A549 (cell line): ENCODE measurements at regions not wholly inside any gene's neighbourhood (a gene's known extent, or its start where the extent isn't known, plus 50 kb on each side); places are given as distances from the start of the nearest gene placed in this dataset.

ENCODE experiments used
- ATAC-seq, 2 experiments: fragments of 200-7000 bp in 1 of 2; fragments of >200 bp in 1 of 2; cut with Nextera tagmentation in 1 of 2; cut with Tn5 transposase in 1 of 2; 3 replicates each; pipeline versions ENCODE4 v1.8.0 to v1.9.1; 2018 to 2020; ENCODE audit warnings: mild to moderate bottlenecking in 1 of 2, moderate library complexity in 1 of 2
- CTCF ChIA-PET: fragments of 300-600 bp; sonication (Branson Sonifier 250); formaldehyde crosslinking; extraction: SDS; loops from one replicate; lab custom pipeline; 2021; ENCODE audit warnings: antibody characterized with exemption, inconsistent platforms; lab: Yijun Ruan, JAX
- POLR2A ChIA-PET: fragments of 350-600 bp; formaldehyde crosslinking; extraction: SDS; loops from one replicate; lab custom pipeline; 2021; ENCODE audit warnings: antibody characterized with exemption, inconsistent platforms; lab: Yijun Ruan, JAX
- DNase-seq, 2 experiments: peaks; one replicate each; pipeline versions ENCODE4 v3.0.0 to v3.0.0-alpha.2; 2011 to 2016; ENCODE audit warnings: low read depth in 1 of 2, low spot score in 1 of 2
- FAIRE-seq: peaks from 2 replicates; lab custom pipeline; 2011; peaks lifted over from hg19 to GRCh38; lab: Jason Lieb, UNC
- H3K27ac ChIP-seq, 2 experiments: fragments of >200 bp; sonication (Bioruptor Twin); formaldehyde crosslinking; 3 replicates each; pipeline ENCODE4 v1.5.1; 2016 to 2017
- H3K4me1 ChIP-seq: fragments of >200 bp; sonication (Bioruptor Twin); formaldehyde crosslinking; 3 replicates; pipeline ENCODE4 v1.6.1; 2016
- H3K4me2 ChIP-seq: fragments of >200 bp; sonication (Bioruptor Twin); formaldehyde crosslinking; 3 replicates; pipeline ENCODE4 v1.6.1; 2016
- H3K4me3 ChIP-seq: fragments of >200 bp; sonication (Bioruptor Twin); formaldehyde crosslinking; 3 replicates; pipeline ENCODE4 v1.5.1; 2016
- H3K9me3 ChIP-seq: fragments of >200 bp; sonication (Bioruptor Twin); formaldehyde crosslinking; 3 replicates; pipeline ENCODE4 v1.6.1; 2016
- CEBPB ChIP-seq, 2 experiments: fragments of >200 bp in 1 of 2; sonication (Bioruptor Twin) in 1 of 2; formaldehyde crosslinking in 1 of 2; IDR thresholded peaks; 2 replicates each; pipeline ENCODE4 v1.6.1; 2012 to 2016
- CTCF ChIP-seq: fragments of >200 bp; sonication (Bioruptor Twin); formaldehyde crosslinking; IDR thresholded peaks from 3 replicates; pipeline ENCODE4 v1.5.1; 2016
- E2F6 ChIP-seq: IDR thresholded peaks from 2 replicates; pipeline ENCODE4 v1.6.1; 2012; ENCODE audit warnings: low read depth, borderline replicate concordance
- FOSB ChIP-seq: fragments of 250-450 bp; sonication (Bioruptor Pico); IDR thresholded peaks from 2 replicates; pipeline ENCODE4 v1.5.0; 2020; ENCODE audit warnings: mild to moderate bottlenecking, moderate library complexity
- FOSL2 ChIP-seq, 2 experiments: fragments of 450-650 bp in 1 of 2; fragments of >200 bp in 1 of 2; sonication (Bioruptor Twin) in 1 of 2; formaldehyde crosslinking; IDR thresholded peaks; 2 replicates each; pipeline versions ENCODE4 v1.5.0 to v1.6.1; 2016 to 2020; ENCODE audit warnings: mild to moderate bottlenecking in 1 of 2, moderate library complexity in 1 of 2
- HDAC2 ChIP-seq: fragments of 200-600 bp; sonication (generic); IDR thresholded peaks from 2 replicates; pipeline ENCODE4 v1.6.1; 2016
- HOXA7 ChIP-seq: fragments of 250-450 bp; sonication (Bioruptor Pico); IDR thresholded peaks from 2 replicates; pipeline ENCODE4 v1.5.0; 2020; ENCODE audit warnings: mild to moderate bottlenecking, moderate library complexity
- KDM1A ChIP-seq: fragments of 200-600 bp; sonication (generic); IDR thresholded peaks from 2 replicates; pipeline ENCODE4 v1.6.1; 2016; ENCODE audit warnings: low read depth, mild to moderate bottlenecking
- MAZ ChIP-seq: fragments of 150-350 bp; IDR thresholded peaks from 2 replicates; pipeline ENCODE4 v1.6.1; 2014; ENCODE audit warnings: antibody characterized with exemption, low read depth, low read length, borderline replicate concordance
- NPAS2 ChIP-seq: fragments of 250-450 bp; sonication (Bioruptor Pico); IDR thresholded peaks from 2 replicates; pipeline ENCODE4 v1.8.0; 2022; ENCODE audit warnings: mild to moderate bottlenecking, moderate library complexity, borderline replicate concordance
- PHF8 ChIP-seq: fragments of 200-600 bp; sonication (generic); IDR thresholded peaks from 2 replicates; pipeline ENCODE4 v1.6.1; 2016; ENCODE audit warnings: low read depth, mild to moderate bottlenecking, antibody characterized with exemption, moderate library complexity, borderline replicate concordance
- RARB ChIP-seq: fragments of 250-450 bp; sonication (Bioruptor Pico); IDR thresholded peaks from 2 replicates; pipeline ENCODE4 v1.8.0; 2021; ENCODE audit warnings: mild to moderate bottlenecking, moderate library complexity
- SMC3 ChIP-seq: fragments of >200 bp; sonication (Bioruptor Twin); formaldehyde crosslinking; IDR thresholded peaks from 3 replicates; pipeline ENCODE4 v1.6.1; 2018; ENCODE audit warnings: inconsistent platforms
- SREBF2 ChIP-seq: fragments of 450-650 bp; IDR thresholded peaks from 2 replicates; pipeline ENCODE4 v1.6.1; 2014; ENCODE audit warnings: mild to moderate bottlenecking, moderate library complexity
- TP53 ChIP-seq: fragments of 250-450 bp; sonication (Bioruptor Pico); IDR thresholded peaks from 2 replicates; pipeline ENCODE4 v1.5.0; 2021; ENCODE audit warnings: mild to moderate bottlenecking, moderate library complexity
- WGBS: methylation state at CpG from one replicate; pipeline ENCODE4 v1.1.6; 2017; ENCODE audit errors: missing lambda C conversion rate; 5-methylcytosine and 5-hydroxymethylcytosine counted together
- TF ChIP-seq, protein P1 (sequence below): IDR thresholded peaks from 2 replicates; pipeline ENCODE4 v1.6.1; 2012
- TF ChIP-seq, protein P2 (sequence below): fragments of 200-600 bp; sonication (generic); IDR thresholded peaks from 2 replicates; pipeline ENCODE4 v1.6.1; 2016; ENCODE audit warnings: antibody characterized with exemption, mild to moderate bottlenecking, moderate library complexity
- TF ChIP-seq, protein P3 (sequence below): IDR thresholded peaks from 2 replicates; pipeline ENCODE4 v1.6.1; 2012

- Histone ChIP-seq H3K4me1 (no peaks in the 10 kb centered on the region), H3K4me3 (no peak overlapping the region), H3K9me3 (no peaks in the 10 kb centered on the region), H3K27ac (no peak overlapping the region), H3K4me2 (no peak overlapping the region)
- FAIRE-seq (no peak), DNase-seq (no peak), ATAC-seq (no peak)
- CTCF ChIA-PET = no interaction called here
- TF ChIP-seq FOSL2 (IDR thresholded peaks at IDR 0.05) = no peak
- no peak for TF ChIP-seq FOSL2 (CRISPR knock-in tag; IDR thresholded peaks at IDR 0.05)
- no peak for TF ChIP-seq NPAS2 (CRISPR knock-in tag)
- TF ChIP-seq, protein P1, sequence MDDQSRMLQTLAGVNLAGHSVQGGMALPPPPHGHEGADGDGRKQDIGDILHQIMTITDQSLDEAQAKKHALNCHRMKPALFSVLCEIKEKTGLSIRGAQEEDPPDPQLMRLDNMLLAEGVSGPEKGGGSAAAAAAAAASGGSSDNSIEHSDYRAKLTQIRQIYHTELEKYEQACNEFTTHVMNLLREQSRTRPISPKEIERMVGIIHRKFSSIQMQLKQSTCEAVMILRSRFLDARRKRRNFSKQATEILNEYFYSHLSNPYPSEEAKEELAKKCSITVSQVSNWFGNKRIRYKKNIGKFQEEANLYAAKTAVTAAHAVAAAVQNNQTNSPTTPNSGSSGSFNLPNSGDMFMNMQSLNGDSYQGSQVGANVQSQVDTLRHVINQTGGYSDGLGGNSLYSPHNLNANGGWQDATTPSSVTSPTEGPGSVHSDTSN = no peak
- TF ChIP-seq FOSB (CRISPR knock-in tag) = no peak
- no peak for TF ChIP-seq RARB (CRISPR knock-in tag)
- TF ChIP-seq, protein P2, sequence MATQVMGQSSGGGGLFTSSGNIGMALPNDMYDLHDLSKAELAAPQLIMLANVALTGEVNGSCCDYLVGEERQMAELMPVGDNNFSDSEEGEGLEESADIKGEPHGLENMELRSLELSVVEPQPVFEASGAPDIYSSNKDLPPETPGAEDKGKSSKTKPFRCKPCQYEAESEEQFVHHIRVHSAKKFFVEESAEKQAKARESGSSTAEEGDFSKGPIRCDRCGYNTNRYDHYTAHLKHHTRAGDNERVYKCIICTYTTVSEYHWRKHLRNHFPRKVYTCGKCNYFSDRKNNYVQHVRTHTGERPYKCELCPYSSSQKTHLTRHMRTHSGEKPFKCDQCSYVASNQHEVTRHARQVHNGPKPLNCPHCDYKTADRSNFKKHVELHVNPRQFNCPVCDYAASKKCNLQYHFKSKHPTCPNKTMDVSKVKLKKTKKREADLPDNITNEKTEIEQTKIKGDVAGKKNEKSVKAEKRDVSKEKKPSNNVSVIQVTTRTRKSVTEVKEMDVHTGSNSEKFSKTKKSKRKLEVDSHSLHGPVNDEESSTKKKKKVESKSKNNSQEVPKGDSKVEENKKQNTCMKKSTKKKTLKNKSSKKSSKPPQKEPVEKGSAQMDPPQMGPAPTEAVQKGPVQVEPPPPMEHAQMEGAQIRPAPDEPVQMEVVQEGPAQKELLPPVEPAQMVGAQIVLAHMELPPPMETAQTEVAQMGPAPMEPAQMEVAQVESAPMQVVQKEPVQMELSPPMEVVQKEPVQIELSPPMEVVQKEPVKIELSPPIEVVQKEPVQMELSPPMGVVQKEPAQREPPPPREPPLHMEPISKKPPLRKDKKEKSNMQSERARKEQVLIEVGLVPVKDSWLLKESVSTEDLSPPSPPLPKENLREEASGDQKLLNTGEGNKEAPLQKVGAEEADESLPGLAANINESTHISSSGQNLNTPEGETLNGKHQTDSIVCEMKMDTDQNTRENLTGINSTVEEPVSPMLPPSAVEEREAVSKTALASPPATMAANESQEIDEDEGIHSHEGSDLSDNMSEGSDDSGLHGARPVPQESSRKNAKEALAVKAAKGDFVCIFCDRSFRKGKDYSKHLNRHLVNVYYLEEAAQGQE = no peak
- TF ChIP-seq SREBF2 = no peak
- 24% methylated on average over 2 of the region's 2 CpGs for WGBS
- POLR2A ChIA-PET = no interaction called here
Observed at GRCh38 chr13:47218611-47219010, 321.8 kb upstream of the HTR2A start.

DNA sequence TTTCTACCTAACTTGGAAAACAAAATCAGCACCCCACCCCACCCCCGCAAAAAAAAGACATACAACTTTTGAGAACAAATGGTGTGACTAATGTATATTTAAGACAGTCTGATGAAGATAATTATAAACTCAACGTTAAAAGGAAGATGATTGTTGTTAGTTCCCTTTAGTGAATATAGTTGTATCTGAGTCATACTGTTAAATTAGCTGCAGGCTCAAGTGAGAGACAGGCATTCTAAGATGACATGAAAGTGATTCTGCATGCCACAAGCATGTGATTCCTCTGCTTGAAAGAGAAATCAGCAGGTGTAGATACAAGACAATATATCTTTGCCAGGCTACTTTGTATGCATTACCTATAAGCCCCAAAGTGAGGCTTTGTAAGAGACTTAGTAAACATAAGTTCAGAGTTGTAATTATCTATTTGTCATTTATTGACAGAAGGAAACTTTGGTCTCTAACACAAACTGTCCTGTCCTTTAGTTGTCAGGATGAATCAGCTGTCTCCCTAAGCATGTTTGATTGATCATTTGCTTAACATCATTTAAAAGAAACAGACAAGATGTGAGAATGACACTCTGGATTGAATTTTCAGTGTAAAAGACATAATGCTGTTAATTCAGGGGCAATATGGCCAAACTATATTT lies 319.4 kb upstream of the HTR2A start:
- no peak for ATAC-seq
- no peak overlapping the region for H3K4me2 ChIP-seq
- WGBS = 19% methylated on average over 2 of the region's 2 CpGs
- no peak for FAIRE-seq
- POLR2A ChIA-PET = no interaction called here
- DNase-seq = no peak
- TF ChIP-seq CTCF (no peak), HDAC2 (no peak), SMC3 (no peak), CEBPB (IDR thresholded peaks at IDR 0.05) (no peak), MAZ (no peak)
- TF ChIP-seq, all 56 proteins: peak for 0
- Histone ChIP-seq H3K9me3 (no peaks in the 10 kb centered on the region), H3K4me1 (no peaks in the 10 kb centered on the region), H3K27ac (no peak overlapping the region), H3K4me3 (no peak overlapping the region)
- CTCF ChIA-PET = no interaction called here

DNA sequence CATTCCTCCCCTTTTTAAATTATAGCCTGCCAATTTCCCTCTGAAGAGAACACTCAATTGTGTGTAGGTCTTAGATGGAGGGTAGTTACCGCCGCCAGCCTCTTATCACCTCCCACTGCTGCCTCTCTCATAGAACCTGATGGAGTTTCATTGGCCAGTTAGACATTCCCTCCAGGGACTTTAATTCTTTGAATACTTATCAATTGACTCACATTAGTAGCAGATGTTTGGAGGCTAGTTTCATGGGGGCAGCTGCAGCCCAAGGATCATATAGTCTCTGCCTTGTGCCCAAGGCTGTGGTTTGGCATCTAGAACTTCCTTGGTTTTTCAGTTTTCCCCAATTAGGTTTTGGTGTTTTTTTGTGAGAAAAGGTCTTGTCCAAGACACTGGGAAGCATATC lies 318.9 kb upstream of the HTR2A start:
- no peak overlapping the region for H3K4me3 ChIP-seq
- no peak for FAIRE-seq
- no peaks in the 10 kb centered on the region for H3K9me3 ChIP-seq
- DNase-seq = peak in 1 of 2 experiments; percentile 1
- H3K27ac ChIP-seq = no peak overlapping the region
- H3K4me2 ChIP-seq = no peak overlapping the region
- 4% methylated on average over 2 of the region's 2 CpGs for WGBS
- no peak for TF ChIP-seq HDAC2
- TF ChIP-seq RARB (CRISPR knock-in tag) = no peak
- no peak for TF ChIP-seq CTCF
- no peak for TF ChIP-seq E2F6
- TF ChIP-seq, protein P1 = no peak
- TF ChIP-seq KDM1A = no peak
- no peak for TF ChIP-seq HOXA7 (CRISPR knock-in tag)
- no peak for TF ChIP-seq TP53 (CRISPR knock-in tag)
- TF ChIP-seq PHF8 = no peak
- TF ChIP-seq, protein P3, sequence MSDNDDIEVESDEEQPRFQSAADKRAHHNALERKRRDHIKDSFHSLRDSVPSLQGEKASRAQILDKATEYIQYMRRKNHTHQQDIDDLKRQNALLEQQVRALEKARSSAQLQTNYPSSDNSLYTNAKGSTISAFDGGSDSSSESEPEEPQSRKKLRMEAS = no peak
- CTCF ChIA-PET = no interaction called here
- H3K4me1 ChIP-seq = no peaks in the 10 kb centered on the region
- POLR2A ChIA-PET = no interaction called here
- no peak for ATAC-seq
